HCT116 (cell line): ENCODE measurements at regions not wholly inside any gene's neighbourhood (a gene's known extent, or its start where the extent isn't known, plus 50 kb on each side); places are given as distances from the start of the nearest gene placed in this dataset.

Experiments used
- ATF3 ChIP-seq: IDR thresholded peaks from 2 replicates; pipeline ENCODE4 v1.6.1; 2012
- CTCF ChIP-seq, 3 experiments: fragments of 200-600 bp in 1 of 3; sonication (generic) in 1 of 3; IDR thresholded peaks in 2 of 3; conservative IDR thresholded peaks in 1 of 3; 2 replicates each; pipeline ENCODE4 v1.5.1; 2012 to 2017; ENCODE audit warnings: low read depth in 2 of 3, low read length in 2 of 3, antibody characterized with exemption in 1 of 3, borderline replicate concordance in 1 of 3, control low read depth in 1 of 3, mild to moderate bottlenecking in 1 of 3, mixed read lengths in 1 of 3, mixed run types in 1 of 3, moderate library complexity in 1 of 3; ENCODE audit not compliant: insufficient read depth in 1 of 3
- EZH2 ChIP-seq: fragments of 200-600 bp; sonication (generic); IDR thresholded peaks from 2 replicates; pipeline ENCODE4 v1.6.1; 2017; ENCODE audit warnings: antibody characterized with exemption, mixed run types
- EZH2phosphoT487 ChIP-seq: fragments of 200-600 bp; IDR thresholded peaks from 2 replicates; pipeline ENCODE4 v1.6.1; 2018; ENCODE audit warnings: antibody characterized with exemption, borderline replicate concordance
- POLR2A ChIP-seq: IDR thresholded peaks from 2 replicates; pipeline ENCODE4 v1.7.0; 2011; ENCODE audit warnings: borderline replicate concordance; ENCODE audit not compliant: insufficient read depth, insufficient read length; ENCODE audit errors: extremely low read depth

- TF ChIP-seq CTCF (IDR thresholded peaks at IDR 0.05 in 2 of 3, conservative IDR thresholded peaks at IDR 0.05 in 1 of 3; ENCODE audit: borderline replicate concordance in 1 of 3, insufficient read depth in 1 of 3, low read depth in 2 of 3, low read length in 2 of 3) (no peak), ATF3 (no peak), POLR2A (no peak), EZH2phosphoT487 (no peak), EZH2 (no peak)
Measured at GRCh38 chr18:64618390-64618789, 469.5 kb upstream of the LINC00305 start.
